Gastrocnemius medialis (tissue), 4 donors: ENCODE measurements at regions not wholly inside any gene's neighbourhood (a gene's known extent, or its start where the extent isn't known, plus 50 kb on each side); places are given as distances from the start of the nearest gene placed in this dataset.
"Not testable (repeated sequence)": the region's sequence is repeated elsewhere in the genome, so short reads cannot be mapped to it uniquely, and the experiment has no call there.

Source experiments
- ATAC-seq, 2 donors: fragments of 150-250 bp; one replicate each; pipeline ENCODE4 v1.9.1; 2016
- DNase-seq, 2 donors: peaks; one replicate each; pipeline ENCODE4 v3.0.0-alpha.2; 2019
- H3K27ac ChIP-seq, 4 donors: fragments of 200-600 bp; sonication (generic); 1 replicate in 1 of 4; 2 replicates in 3 of 4; pipeline ENCODE4 v1.5.1; 2016 to 2018; ENCODE audit warnings: mild to moderate bottlenecking in 2 of 4, moderate library complexity in 1 of 4
- H3K27me3 ChIP-seq, 3 donors: fragments of 200-600 bp; sonication (generic) in 2 of 3; 1 replicate in 1 of 3; 2 replicates in 2 of 3; pipeline versions ENCODE4 v1.5.1 to v1.6.0; 2016 to 2019; ENCODE audit warnings: mild to moderate bottlenecking in 1 of 3, moderate library complexity in 1 of 3
- H3K36me3 ChIP-seq, 2 donors: fragments of 200-600 bp; sonication (generic) in 1 of 2; one replicate each; pipeline ENCODE4 v1.5.1; 2017 to 2018
- H3K4me1 ChIP-seq, 2 donors: fragments of 200-600 bp; sonication (generic) in 1 of 2; one replicate each; pipeline ENCODE4 v1.5.1; 2016 to 2017; ENCODE audit warnings: mild to moderate bottlenecking in 2 of 2
- H3K4me3 ChIP-seq, 4 donors: fragments of 200-600 bp; sonication (generic) in 3 of 4; 1 replicate in 1 of 4; 2 replicates in 3 of 4; pipeline ENCODE4 v1.5.1; 2016 to 2019; ENCODE audit warnings: mild to moderate bottlenecking in 2 of 4
- H3K9me3 ChIP-seq, 3 donors: fragments of 200-600 bp; sonication (generic) in 2 of 3; 1 replicate in 1 of 3; 2 replicates in 2 of 3; pipeline ENCODE4 v1.5.1; 2016 to 2019
- POLR2A ChIP-seq, 2 donors: fragments of 450-650 bp; IDR thresholded peaks; one replicate each; pipeline ENCODE4 v1.6.1; 2017; ENCODE audit warnings: antibody characterized with exemption in 2 of 2, mild to moderate bottlenecking in 2 of 2, moderate library complexity in 2 of 2
- in situ Hi-C, 4 donors: fragments of 200-750 bp; cut with MboI; loops; one replicate each; pipeline versions ENCODE4 v1.15.0 to v1.8.0; 2017; ENCODE audit warnings: low sequenced_read_pairs in 4 of 4
- intact Hi-C: fragments of 100-400 bp; cut with DNase I; formaldehyde crosslinking; loops from one replicate; pipeline ENCODE4 v1.15.1; 2023; ENCODE audit warnings: low total_unique reads
- TF ChIP-seq, protein P1 (sequence below), 5 experiments: fragments of 450-650 bp in 3 of 5; fragments of 200-600 bp in 2 of 5; sonication (generic) in 2 of 5; IDR thresholded peaks in 4 of 5; conservative IDR thresholded peaks in 1 of 5; 1 replicate in 4 of 5; 2 replicates in 1 of 5; pipeline ENCODE4 v1.5.1; 2016 to 2019; ENCODE audit warnings: antibody characterized with exemption in 5 of 5, mild to moderate bottlenecking in 3 of 5, moderate library complexity in 3 of 5

DNA sequence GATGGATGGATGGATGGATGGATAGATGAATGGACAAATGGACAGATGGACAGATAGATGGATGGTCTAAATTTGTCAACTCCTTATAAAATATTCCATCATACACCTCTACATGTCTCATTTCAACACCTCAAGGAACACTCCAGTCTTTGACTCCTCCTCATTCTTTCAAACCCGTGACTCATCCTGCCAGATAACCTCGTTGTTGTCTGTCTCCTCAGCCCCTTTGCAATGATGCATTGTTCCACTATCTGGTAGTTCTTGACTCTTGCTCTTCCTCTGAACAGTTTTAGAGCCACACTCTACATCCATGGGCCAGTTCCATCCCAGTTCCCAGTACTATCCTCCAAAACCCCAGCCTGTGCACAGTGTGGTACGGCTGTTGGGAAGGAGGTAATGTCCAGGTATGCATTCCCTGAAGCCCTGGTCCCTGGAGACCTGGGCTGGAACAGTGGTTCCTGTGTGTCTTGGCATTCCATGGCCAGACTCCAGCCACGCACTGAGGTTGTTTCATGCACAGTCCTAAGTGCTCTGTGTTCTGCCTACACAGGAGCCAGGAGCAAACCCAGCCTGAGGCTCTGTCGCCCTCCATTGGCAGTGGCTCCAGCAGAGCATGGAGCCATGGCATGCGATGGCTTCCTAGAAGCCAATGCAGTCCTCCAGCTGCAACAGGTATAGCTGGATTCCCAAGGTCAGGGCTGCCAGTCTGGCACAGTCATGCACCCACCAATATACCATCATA lies 105.7 kb downstream of the C17orf67 start:
- DNase-seq, result no peak
- H3K4me3 ChIP-seq, result no peak overlapping the region
- H3K27me3 ChIP-seq, result no peaks in the 10 kb centered on the region
- no peaks in the 10 kb centered on the region for H3K36me3 ChIP-seq
- no peak overlapping the region for H3K27ac ChIP-seq
- intact Hi-C loops (no loop called here), in situ Hi-C loops (no loop called here)
- no peak for ATAC-seq
- no peaks in the 10 kb centered on the region for H3K9me3 ChIP-seq
- H3K4me1 ChIP-seq, result no peaks in the 10 kb centered on the region
- TF ChIP-seq POLR2A (IDR thresholded peaks at IDR 0.05), result no peak
- TF ChIP-seq, protein P1, sequence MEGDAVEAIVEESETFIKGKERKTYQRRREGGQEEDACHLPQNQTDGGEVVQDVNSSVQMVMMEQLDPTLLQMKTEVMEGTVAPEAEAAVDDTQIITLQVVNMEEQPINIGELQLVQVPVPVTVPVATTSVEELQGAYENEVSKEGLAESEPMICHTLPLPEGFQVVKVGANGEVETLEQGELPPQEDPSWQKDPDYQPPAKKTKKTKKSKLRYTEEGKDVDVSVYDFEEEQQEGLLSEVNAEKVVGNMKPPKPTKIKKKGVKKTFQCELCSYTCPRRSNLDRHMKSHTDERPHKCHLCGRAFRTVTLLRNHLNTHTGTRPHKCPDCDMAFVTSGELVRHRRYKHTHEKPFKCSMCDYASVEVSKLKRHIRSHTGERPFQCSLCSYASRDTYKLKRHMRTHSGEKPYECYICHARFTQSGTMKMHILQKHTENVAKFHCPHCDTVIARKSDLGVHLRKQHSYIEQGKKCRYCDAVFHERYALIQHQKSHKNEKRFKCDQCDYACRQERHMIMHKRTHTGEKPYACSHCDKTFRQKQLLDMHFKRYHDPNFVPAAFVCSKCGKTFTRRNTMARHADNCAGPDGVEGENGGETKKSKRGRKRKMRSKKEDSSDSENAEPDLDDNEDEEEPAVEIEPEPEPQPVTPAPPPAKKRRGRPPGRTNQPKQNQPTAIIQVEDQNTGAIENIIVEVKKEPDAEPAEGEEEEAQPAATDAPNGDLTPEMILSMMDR (IDR thresholded peaks at IDR 0.05 in 4 of 5, conservative IDR thresholded peaks at IDR 0.05 in 1 of 5), result no peak

DNA sequence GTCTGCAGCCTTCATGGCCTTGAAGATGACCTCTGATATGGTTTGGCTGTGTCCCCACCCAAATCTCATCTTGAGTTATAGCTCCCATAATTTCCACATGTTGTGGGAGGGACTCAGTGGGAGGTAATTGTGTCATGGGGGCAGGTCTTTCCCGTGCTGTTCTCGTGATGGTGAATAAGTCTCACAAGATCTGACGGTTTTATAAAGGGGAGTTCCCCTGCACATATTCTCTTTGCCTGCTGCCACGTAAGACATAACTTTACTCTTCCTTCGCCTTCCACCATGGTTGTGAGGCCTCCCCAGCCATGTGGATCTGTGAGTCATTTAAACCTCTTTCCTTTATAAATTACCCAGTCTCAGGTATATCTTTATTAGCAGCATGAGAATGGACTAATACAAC lies 102.6 kb downstream of the C17orf67 start:
- H3K27me3 ChIP-seq, H3K4me3 ChIP-seq, ATAC-seq, DNase-seq, H3K36me3 ChIP-seq, H3K9me3 ChIP-seq, in situ Hi-C loops, intact Hi-C loops, H3K27ac ChIP-seq, H3K4me1 ChIP-seq: not testable (repeated sequence)

DNA sequence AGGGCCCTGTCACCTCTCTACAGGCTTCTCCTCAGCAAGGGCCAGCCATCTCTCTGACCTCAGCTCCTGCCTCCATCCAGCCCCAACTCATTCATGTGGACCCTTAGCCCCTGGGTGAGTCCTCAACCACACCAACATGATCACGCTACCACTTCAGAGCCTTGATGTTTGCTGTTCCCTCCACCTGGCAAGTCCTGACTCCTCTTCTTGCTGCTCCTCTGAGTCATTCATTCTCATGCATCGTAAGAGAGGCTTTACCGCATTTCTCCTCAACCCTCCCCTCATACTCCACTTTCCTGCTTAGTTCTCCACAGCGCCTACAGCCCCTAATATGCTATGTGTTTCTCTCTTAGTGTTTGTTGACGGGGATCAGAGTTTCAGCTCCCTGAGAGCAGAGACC lies 99.9 kb downstream of the C17orf67 start:
- intact Hi-C loops, result no loop called here
- ATAC-seq, result no peak
- no peak overlapping the region for H3K27ac ChIP-seq
- no peaks in the 10 kb centered on the region for H3K9me3 ChIP-seq
- no peak overlapping the region for H3K4me3 ChIP-seq
- H3K27me3 ChIP-seq, result no peaks in the 10 kb centered on the region
- TF ChIP-seq, protein P1 (IDR thresholded peaks at IDR 0.05 in 4 of 5, conservative IDR thresholded peaks at IDR 0.05 in 1 of 5), result no peak
- no peak for TF ChIP-seq POLR2A (IDR thresholded peaks at IDR 0.05)
- no peak for DNase-seq
- H3K36me3 ChIP-seq, result no peaks in the 10 kb centered on the region
- H3K4me1 ChIP-seq, result no peaks in the 10 kb centered on the region
- in situ Hi-C loops, result no loop called here

DNA sequence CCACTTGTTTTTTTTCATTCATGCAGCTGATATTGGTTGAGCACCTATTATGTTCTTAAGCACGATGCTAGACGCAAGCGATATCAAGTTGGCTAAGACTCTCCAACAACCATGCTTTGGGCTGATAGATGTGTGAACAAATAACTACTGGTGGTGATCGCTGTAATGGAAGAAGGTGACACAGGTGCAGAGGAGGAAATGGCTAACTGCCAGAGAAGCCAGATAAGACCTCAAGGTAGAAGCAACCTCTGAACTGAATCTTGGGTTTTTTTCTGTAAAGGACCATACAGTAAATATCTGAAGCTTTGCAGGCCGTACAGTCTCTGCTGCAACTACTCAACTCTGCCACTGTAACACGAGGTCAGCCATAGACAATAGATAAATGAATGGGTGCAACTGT lies 97.9 kb downstream of the C17orf67 start:
- Histone ChIP-seq H3K4me1 (no peaks in the 10 kb centered on the region), H3K4me3 (no peak overlapping the region), H3K9me3 (no peaks in the 10 kb centered on the region), H3K27ac (no peak overlapping the region), H3K27me3 (peaks cover 0 to 4% (median 0%) of the 10 kb centered on the region in 3 donors), H3K36me3 (no peaks in the 10 kb centered on the region)
- intact Hi-C loops (no loop called here), in situ Hi-C loops (no loop called here)
- TF ChIP-seq POLR2A (IDR thresholded peaks at IDR 0.05), result no peak
- DNase-seq (no peak), ATAC-seq (no peak)

DNA sequence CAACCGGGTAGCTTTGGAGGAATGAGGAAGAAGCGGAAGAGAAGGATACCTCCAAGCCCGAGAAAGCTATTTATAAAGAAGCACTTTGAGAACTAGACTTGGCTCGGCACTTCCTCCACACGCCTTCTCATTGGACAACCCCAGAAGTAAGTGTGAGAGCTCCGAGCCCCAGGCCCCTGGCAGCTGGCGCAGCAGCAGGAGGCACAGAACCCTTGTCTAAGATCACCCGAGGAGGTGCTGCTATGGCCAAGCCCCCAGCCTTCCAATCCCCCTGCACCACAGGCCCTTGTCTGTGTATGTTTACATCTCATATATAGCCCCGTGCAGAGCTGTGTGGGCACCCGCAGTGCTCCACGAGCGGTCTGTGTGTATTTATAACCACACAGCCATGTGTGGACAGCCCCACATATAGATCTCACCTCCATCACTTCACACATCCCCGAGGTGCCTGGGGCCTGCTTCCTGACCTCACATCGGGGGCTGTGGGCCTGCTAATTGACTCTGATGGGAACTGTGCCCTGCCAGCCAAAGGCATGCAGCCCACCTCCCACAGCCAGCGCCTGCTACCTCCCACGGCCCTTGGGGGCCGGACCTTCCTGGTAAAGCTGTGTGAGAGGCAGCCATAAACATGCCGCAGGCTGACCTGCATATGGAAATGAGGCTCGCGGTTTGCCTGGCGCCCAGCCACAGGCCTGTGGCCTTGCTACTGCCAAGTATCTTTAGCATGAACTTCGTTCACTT lies 96.1 kb downstream of the C17orf67 start:
- intact Hi-C loops, result no loop called here
- H3K27ac ChIP-seq, result no peak overlapping the region
- H3K9me3 ChIP-seq, result no peaks in the 10 kb centered on the region
- ATAC-seq (no peak), DNase-seq (no peak)
- no peaks in the 10 kb centered on the region for H3K4me1 ChIP-seq
- peaks cover 0 to 4% (median 0%) of the 10 kb centered on the region in 3 donors for H3K27me3 ChIP-seq
- in situ Hi-C loops, result no loop called here
- TF ChIP-seq, protein P1 (IDR thresholded peaks at IDR 0.05 in 4 of 5, conservative IDR thresholded peaks at IDR 0.05 in 1 of 5), result no peak
- TF ChIP-seq POLR2A (IDR thresholded peaks at IDR 0.05), result no peak
- no peaks in the 10 kb centered on the region for H3K36me3 ChIP-seq
- H3K4me3 ChIP-seq, result no peak overlapping the region
